Stimulated activated CD4-positive, alpha-beta T cell treated with anti-CD3 and anti-CD28 coated beads, Interleukin-15, amount 100 ng/mL, for 48 hours (primary cell): ENCODE measurements at regions not wholly inside any gene's neighbourhood (a gene's known extent, or its start where the extent isn't known, plus 50 kb on each side); places are given as distances from the start of the nearest gene placed in this dataset.

Source experiments
- DNase-seq, 2 donors: peaks; one replicate each; pipeline ENCODE4 v3.0.0-alpha.2; 2020; ENCODE audit warnings: low read depth in 2 of 2

DNA sequence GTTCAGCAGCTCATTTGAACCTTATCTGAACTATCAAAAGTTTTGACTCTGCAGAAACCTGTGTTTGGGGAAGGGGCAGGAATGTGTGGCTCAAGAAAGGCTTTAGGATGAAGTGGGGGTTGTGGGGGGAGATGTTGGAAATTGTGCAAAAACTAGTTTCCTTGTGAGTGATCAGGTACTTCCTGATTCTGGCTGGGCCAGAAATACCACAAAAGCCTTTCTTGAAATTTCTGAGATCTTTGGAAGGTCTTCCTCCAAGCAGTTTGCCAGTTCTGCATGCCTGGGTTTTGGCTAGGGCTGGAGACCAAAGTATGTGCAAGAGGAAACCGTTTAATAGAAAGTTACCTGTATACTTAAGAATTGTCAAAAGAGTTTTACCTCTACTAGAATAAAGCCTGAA, 116.6 kb downstream of the BMP2 start:
- DNase-seq: no peak

DNA sequence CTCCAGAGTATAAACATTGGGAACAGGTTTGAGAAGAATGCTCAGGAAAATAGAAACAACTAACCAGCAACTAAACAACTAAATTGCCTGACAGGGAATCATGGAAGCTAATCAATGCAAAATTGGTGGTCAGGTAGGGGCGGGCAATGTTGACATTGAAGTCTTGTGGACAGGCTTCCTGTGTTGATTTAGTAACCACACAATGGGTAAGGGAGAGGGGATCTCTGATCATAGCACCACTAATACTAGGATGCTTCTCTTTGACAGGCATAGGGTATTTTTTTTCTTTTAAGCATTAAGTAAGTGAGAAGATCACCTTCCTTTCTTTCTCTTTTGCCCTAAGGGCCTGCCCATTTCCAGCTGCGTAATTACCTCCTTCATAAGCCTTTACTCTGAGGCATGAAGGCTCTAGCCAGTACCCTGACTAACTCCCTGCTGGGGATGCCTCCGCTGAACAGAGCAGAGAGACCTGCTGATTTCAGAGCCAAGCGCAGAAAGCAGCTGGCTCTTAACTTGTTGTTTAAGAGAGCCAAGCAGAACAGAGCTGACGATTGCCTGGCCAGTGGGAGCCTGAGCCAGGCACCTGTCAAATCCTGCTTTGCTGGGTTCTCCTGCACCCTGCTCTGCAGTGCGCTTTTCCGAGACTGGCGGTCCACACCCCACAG, 118.7 kb downstream of the BMP2 start:
- DNase-seq: no peak

DNA sequence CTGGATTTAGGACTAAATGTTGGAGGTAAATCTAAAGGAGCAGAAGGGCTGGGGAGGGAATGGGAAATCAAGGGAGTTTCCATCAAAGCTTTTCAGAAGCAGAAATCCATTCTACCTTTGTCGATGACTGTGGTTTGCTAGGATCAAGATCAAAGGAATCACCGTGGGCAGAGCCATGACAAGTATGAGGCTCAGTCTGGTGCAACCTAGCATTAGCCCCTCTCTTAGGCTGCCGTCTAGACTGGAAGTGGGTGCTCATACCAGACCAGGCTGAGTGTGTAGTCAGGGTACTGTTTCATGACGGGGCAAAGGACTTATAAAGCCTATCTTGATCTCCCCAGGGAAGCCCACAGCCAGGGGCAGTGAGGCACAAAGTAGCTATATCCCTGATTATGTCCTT, 120.5 kb downstream of the BMP2 start:
- DNase-seq: no peak

DNA sequence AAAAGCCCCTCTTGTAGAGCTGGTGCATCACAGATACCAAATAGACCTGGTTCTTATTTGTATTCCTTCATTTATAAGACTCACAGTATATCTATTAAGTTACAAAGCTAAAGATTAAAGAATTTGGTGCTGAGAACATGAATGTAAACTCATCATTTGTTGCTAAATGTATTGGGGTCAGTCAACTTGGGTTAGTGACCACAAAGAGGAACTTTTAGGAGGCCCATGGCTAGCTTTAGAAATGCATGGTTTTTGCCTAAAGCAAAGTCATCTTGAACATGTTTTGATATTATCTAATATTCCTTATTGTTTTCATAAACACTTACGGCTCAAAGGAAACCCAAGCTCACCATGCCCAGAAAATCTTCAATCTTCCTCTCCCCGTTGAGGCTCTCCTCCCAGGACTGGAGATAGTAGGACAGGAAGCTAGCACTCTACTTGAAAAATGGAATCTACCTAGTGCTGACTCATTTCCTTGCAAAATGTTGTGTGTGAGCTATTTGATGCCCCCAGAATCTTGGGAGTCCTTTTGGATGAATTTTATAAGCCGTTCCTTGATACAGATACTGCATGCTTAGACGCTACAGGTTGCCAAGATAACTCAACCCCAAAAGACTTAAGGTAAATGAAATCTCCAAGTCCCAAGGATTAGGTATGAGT, 121.4 kb downstream of the BMP2 start:
- no peak for DNase-seq

DNA sequence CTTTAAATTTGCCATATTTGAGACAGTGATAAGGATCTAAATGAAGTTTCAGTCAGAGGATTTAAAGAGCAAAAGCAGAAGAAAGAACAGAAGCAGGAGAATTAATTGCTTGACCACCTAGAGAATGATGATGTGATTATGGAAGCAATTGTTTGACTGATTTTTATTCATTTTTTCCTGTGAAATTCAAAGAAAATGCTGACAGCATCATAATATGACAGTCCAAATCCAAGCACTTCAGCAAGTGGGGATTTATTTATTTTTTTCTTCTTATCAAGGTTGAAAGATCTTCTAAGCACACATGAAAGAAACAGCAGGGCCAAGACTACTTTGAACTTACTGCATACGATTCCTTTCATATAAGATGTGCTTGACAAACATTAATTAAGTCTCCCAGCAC, 125.2 kb downstream of the BMP2 start:
- DNase-seq: no peak

DNA sequence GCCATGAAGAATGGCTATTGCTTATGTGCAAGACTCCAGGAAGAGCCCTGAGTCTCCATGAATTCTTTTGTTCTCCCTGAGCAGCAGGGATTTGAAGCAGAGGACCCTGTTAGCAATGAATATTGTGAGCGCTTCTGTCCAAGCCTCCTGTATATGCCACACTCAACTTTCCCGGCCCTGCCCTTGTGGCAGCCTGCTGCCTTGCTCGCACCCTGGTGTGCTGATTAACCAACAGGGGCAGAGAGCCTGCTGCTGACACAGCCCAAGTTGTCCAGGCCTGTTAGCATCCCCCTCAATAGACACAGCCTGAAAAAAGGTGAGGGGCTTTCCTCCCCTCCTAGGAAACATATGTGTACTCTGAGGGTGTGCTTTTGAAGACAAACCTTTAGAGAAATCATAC, 131.4 kb downstream of the BMP2 start:
- DNase-seq: no peak

DNA sequence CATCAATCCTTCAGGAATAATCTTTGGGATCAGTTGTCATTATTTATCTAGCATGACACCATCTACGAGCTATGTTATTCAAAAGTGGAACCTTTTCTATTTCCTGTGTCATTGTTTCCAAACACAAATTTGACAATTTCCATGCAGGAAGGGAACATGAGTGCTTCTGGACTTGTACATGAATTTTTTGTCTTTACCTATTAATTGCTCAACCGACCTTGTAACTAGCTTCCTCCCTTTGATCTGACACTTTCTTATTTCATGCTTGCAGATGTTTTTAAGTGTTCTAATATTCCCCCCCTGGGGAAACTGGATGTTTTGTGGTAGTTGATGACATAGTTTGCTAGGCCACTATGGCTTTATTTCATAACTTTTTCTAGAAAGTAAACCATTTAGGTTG, 139.4 kb downstream of the BMP2 start:
- DNase-seq: no peak

DNA sequence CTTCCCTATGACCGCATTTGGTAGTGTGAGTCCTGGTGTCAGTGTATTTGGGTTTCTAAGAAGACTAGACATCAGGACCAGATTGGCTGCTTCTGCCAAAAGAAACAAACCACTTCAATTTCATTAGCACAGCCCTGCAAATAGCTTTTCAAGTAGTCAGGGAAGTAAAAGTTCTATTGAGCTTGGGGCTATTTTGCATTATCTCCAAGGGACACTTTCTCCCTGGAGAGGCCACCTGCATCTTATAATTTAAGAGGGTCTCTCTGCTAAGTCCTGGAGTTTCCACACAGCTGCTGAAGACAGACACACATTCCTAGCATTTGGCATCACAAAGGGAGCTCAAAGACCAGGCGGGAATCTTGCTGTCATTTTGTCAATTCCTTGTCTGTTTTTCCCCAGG, 141.2 kb downstream of the BMP2 start:
- DNase-seq: no peak

DNA sequence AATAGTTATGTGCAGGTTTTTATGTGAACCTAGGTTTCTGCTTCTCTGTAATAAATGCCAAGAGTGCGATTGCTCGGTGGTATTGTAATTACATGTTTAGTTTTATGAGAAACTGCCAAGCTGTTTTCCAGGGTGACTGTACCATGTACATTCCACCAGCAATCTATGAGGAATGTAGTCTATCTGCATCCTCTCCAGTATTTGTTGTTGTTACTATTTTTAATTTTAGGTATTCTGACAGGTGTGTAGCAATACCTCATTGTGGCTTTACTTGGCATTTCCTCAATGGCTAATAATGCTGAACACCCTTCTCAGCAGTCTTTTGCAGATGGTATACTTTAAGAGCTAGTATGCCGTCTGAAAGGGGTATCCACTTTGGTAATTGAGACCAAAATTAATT, 142.1 kb downstream of the BMP2 start:
- DNase-seq: no peak

DNA sequence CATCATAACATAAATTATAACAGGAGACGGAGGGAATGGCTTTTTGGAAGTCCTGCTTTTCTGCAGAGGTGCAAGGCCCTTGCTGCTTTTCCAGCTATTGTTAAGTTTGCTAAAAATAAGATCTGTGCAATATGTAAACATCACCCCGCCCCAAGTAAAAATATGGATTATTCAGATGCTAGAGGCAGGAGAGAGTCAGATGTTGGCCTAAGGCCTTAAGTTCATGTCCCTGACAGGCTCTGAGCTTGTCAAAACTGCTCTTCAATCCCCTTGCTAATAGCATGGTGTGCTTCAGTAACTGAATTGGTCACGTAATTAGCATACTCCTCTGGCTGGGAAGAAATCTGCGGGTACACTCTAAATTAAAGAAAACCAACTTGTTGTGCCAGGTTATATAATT, 147.5 kb downstream of the BMP2 start:
- DNase-seq: no peak

DNA sequence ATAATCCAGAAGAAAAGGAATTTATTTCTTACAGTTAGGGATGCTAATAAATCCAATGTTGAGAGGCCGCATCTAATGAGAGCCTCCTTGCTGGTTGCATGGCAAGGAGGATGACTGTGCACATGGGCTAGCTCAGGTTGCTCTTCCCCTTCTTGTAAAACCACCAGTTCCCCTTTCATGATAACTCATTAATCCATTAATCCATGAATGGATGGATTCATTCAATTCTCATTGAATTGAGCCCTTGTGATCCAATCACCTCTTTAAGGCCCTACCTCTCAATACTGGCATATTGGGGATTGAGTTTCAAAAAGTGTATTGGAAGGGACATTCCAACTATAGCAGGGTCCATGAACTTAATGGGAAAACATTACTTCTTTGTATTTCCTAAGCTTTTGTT, 149.5 kb downstream of the BMP2 start:
- no peak for DNase-seq

DNA sequence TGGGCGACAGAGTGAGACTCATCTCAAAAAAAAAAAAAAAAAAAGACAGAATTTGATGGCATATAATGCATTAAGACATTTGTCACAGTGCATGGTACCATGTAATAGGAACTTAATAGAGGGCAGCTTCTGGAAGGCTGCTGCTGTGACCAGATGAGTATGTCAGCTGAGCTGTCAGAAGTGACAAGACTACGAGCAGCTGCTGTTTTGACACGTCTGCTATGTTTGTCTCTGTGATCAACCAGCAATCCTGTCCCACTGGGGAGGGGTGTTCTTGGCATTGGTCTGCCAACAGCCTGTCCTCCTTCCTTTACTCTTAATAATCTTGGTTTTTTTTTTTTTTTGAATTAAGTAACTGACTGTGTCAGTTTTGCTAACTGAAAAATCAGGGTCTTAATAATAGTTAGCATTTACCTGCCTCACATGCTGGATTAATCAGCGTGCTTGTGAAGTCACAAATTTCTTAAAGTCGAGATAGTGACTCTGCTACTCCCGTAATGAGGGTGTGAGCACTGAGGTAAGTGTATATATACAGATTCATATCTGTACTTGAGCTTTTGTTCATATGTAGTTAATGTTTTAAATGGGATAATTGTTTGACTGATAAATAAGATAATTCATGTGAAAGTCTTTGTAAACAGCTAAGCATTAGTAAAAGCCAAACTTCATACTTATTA, 152.4 kb downstream of the BMP2 start:
- no peak for DNase-seq

DNA sequence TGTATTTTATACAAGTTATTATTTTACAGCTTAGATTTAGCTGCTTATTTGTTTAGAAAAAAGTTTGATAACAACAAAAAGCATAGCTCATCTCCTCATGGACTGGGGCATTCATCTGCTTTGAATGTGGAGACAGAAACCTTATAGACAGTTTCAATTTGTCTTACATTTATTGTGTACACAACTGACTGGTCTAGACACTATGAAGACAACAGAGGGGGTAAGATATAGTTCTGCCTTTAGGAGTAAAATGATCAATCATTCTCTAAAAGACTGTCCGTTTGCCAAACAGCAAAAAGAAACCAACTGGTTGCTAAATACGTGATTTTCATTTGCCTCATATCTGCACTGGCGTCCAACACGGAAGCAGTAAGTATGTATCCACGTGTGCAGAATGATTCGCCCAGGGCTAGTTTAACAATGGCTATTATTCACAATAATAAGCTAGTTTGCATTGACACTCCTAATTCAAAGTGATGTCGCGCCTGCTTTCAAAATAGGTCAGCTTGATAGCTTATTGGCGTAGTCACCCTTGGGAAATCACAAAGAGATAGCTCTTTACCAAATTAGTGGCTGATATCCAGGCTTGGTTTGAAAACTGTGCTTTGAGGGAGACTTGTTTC, 153.6 kb downstream of the BMP2 start:
- DNase-seq: no peak

DNA sequence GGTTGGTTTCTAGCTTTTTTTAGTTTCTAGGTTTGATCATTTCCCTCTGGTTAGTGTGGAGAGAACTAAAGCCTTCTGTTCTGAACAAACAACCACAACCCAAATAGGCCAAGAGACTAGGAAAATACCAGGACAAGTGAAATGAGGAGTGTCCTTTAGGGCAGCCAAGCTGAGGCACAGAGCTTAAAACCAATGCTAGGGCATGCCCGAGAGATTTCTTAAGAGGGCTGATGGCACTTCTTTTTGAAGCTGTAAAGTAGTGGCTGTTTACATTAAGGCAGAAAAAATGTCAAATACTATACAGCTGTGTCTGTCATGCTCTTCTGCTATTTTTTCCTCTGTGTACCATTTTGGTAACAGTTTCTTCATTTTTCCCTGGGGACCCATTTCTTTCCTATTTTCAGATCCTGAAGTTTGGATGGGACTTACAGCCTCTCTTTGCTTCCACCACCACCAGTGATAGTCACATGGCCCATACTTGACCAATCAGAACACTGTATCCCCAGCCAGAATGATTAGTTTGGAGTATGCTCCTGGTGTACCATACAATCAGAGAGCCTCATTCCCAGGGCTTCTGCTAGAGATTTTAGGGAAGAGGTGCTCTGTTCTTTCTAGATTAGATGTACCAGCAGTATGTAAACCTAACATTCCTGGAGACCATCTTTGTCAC, 154.4 kb downstream of the BMP2 start:
- no peak for DNase-seq

DNA sequence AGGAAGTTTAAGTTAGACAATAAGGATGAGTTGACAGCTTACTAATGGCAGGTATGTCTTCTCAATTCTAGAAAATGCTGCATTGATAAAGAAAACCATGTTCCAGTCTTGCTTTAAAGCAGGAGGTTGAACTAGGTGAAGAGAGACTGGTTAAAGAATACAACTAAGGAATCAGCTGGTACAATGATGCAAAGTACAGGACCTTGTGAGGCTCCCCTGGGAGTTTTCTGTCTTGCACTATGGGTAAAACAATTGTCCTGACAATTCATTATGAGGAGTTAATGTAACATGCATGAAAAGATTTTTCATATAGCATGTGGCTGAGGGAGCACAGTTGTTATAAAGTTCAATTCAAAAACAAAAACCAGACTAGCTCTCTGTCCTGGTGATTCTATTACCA, 157.2 kb downstream of the BMP2 start:
- no peak for DNase-seq

DNA sequence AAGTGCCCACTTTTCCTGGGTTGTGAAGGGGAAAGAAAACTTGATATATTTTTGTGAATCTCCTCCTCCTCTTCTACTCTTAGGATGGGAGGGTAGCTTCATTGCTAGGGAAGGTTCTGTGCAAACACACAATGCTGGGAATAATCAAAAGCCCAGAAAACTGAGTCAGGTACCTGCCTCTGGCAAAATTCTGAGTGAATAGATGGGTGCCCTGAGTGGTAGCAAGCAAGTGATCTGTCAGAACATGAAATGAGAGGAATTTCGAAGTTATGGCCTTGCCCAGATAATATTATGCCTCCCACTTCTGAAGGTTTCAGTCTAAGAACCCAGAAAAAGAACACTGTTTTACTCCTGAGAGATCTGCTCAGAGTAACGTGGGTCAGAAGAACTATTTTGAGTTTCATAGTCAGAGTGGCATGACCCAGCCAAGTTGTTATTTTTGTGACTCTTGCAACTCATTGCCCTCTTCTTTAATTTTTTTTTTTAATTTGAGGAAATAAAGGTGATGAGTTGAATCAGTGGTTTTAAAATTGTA, 158.3 kb downstream of the BMP2 start:
- no peak for DNase-seq

DNA sequence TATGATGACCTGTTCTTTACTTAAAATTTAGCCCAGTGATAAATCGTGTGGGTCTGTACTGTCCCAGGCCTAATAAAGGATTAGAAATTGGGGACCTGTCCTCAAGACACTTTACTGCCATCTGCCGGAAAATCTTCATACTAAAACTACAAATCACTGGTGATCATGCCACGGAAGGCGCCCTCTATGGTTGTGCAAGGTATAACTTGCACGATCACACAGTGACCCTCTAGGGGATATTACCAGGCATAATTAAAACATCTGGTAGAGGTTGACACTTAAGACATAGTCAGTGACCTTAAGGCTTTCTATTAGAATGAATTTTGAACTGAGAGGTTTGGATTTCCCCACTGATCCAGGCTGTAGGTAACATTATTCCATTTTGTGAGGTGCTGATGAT, 172.6 kb downstream of the BMP2 start:
- no peak for DNase-seq

DNA sequence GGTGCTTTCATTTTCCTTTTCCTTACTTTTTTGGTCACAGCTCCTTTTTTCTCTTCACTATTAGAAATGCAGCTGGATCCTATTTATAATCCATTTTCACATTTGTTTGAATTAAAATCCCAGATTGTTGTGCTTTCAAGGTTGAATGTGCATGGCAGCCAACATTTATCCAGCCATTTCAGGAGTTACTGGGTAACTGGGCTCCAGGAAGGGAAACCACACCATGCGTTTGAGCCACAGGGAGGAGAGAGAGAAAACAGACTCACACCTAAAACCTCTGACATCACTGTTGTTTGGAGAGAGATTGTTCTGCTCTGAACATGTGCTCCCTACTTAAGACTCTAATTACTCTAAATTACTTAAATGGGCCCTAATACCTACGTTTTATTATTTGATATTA, 173.4 kb downstream of the BMP2 start:
- no peak for DNase-seq

DNA sequence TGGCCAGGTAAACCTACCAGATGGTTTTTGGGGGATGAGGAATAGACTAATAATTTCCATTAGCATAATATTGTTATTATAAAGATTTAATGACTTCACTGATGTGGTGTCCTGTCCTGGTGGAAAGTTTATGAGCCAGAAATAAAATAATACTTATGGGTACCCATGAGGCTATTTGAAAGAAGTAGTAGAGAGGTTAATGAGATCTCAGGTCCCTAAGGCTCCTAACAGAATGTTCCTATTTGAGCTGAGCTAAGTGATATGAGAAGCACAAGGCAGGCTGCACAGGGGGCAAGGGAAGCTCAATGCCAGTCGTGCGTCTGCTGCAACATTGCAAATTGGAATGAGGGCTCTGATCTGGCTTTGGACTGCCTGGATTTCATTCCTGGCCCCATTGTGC, 174.1 kb downstream of the BMP2 start:
- no peak for DNase-seq

DNA sequence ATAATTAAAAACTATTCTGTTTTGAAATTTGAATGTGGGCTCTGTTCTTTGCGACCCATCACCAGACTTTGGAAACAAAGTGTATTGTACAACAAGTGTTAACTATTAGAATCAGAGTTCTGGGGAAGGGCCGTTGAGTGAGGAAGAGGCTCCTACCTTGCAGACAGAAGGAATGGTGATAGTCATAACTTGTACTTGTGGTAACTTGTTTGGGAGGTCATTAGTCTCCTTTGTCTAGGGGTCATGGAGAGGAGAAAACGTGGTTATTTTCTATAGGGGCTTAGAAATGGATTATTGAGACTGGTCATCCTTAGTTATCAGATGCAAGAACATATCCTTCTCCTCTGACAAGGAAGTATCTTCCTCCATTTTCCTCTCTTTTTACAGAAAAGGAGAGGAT, 174.8 kb downstream of the BMP2 start:
- DNase-seq: no peak

DNA sequence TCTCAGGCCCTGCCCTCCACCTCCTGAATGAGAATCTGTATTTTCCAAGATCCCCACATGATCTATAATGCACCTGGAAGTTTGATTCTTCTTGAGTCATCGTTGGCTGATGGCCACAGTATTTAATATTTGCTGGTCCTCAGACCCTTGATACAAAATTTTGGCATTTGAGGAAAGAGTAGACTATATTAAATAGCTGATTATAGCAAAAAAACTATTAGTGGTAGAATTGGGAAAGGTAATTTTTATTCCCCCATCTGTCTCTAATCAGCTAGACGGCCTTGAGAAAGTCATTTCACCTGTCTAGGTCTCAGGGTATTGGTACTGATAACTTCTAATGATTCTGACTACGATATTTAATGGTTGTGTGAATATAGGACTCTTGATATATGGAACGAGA, 176.8 kb downstream of the BMP2 start:
- DNase-seq: no peak

DNA sequence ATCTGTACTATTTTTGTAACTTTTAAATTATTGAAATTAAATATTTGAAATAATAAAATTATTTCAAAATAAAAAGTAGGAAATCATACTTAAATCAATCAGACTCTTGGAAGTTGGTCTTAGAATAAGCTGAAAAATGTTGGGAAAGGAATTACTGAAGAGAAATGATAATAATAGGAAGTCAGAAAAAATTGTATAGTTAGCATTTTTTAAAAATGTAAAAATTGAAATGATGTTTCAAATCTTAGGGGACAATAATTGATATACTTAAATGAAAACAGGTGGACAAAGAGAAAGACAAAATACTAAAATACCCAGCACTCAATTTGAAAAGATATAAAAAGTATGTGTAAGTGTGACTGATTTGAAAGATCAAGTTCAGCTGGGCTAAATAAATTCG, 186.1 kb downstream of the BMP2 start:
- DNase-seq: no peak
